Right lung (tissue), 2 donors: ENCODE measurements at regions not wholly inside any gene's neighbourhood (a gene's known extent, or its start where the extent isn't known, plus 50 kb on each side); places are given as distances from the start of the nearest gene placed in this dataset.
A peak's percentile ranks its signal among the peaks of the same experiment; 100 is the strongest.
"Not testable (repeated sequence)": the region's sequence is repeated elsewhere in the genome, so short reads cannot be mapped to it uniquely, and the experiment has no call there.

Experiments
- DNase-seq, 2 donors: peaks; one replicate each; pipeline ENCODE4 v3.0.0-alpha.2; 2013

GRCh38 chr2:65791404-65791975 is 359.1 kb upstream of the SPRED2 start:
- no peak for DNase-seq

GRCh38 chr2:65790676-65790935 is 358.2 kb upstream of the SPRED2 start:
- no peak for DNase-seq

GRCh38 chr2:65789923-65790675 is 357.7 kb upstream of the SPRED2 start:
- DNase-seq, result no peak

- DNase-seq, result no peak
Observed at GRCh38 chr2:65788556-65788955, 356.2 kb upstream of the SPRED2 start.

GRCh38 chr2:65786765-65787164 is 354.4 kb upstream of the SPRED2 start:
- DNase-seq, result no peak

GRCh38 chr2:65786007-65786717 is 353.8 kb upstream of the SPRED2 start:
- DNase-seq, result no peak

- DNase-seq, result no peak
Observed at GRCh38 chr2:65782996-65783650, 350.7 kb upstream of the SPRED2 start.

- DNase-seq, result no peak
Observed at GRCh38 chr2:65782186-65782585, 349.8 kb upstream of the SPRED2 start.

GRCh38 chr2:65781756-65782155 is 349.4 kb upstream of the SPRED2 start:
- no peak for DNase-seq

GRCh38 chr2:65779021-65779420 is 346.6 kb upstream of the SPRED2 start:
- no peak for DNase-seq

- DNase-seq, result no peak
Observed at GRCh38 chr2:65778137-65778536, 345.7 kb upstream of the SPRED2 start.

- DNase-seq, result no peak
Observed at GRCh38 chr2:65775839-65776238, 343.4 kb upstream of the SPRED2 start.

- DNase-seq, result no peak
Observed at GRCh38 chr2:65767946-65768345, 335.5 kb upstream of the SPRED2 start.

- DNase-seq, result no peak
Observed at GRCh38 chr2:65766768-65767267, 334.4 kb upstream of the SPRED2 start.

GRCh38 chr2:65765376-65765775 is 333.0 kb upstream of the SPRED2 start:
- no peak for DNase-seq

GRCh38 chr2:65762068-65762467 is 329.7 kb upstream of the SPRED2 start:
- DNase-seq, result no peak

- peak; percentile 14 to 19 for DNase-seq
Observed at GRCh38 chr2:65754219-65754618, 321.8 kb upstream of the SPRED2 start.

GRCh38 chr2:65751408-65751807 is 319.0 kb upstream of the SPRED2 start:
- no peak for DNase-seq

GRCh38 chr2:65749545-65749944 is 317.1 kb upstream of the SPRED2 start:
- no peak for DNase-seq

- DNase-seq, result not testable (repeated sequence)
Observed at GRCh38 chr2:65747875-65748274, 315.5 kb upstream of the SPRED2 start.

GRCh38 chr2:65746931-65747675 is 314.7 kb upstream of the SPRED2 start:
- DNase-seq, result peak in 1 of 2 donors; percentile 15
